ENCODE measurements at regions not wholly inside any gene's neighbourhood (a gene's known extent, or its start where the extent isn't known, plus 50 kb on each side); places are given as distances from the start of the nearest gene placed in this dataset.

DNA sequence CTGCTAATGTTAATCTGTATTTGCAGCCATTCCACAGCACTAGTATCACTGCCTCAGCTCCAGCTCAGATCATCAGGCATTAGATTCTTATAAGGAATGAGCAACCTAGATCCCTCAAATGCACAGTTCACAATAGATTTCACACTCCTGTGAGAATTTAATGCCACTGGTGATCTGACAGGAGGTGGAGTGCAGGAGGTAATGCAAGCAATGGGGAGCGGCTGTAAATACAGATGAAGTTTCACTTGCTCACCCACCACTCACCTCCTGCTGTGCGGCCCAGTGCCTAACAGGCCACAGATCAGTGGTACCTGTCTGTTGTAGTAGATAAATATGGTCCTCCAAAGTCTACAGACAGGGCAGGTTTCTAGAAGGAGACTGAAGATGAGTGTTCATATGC is 97.7 kb upstream of the TMEFF2 start:
- no peak for TF ChIP-seq CEBPB (IDR thresholded peaks at IDR 0.05)
- TF ChIP-seq SREBF2 (IDR thresholded peaks at IDR 0.05) = no peak
- TF ChIP-seq, protein P1, sequence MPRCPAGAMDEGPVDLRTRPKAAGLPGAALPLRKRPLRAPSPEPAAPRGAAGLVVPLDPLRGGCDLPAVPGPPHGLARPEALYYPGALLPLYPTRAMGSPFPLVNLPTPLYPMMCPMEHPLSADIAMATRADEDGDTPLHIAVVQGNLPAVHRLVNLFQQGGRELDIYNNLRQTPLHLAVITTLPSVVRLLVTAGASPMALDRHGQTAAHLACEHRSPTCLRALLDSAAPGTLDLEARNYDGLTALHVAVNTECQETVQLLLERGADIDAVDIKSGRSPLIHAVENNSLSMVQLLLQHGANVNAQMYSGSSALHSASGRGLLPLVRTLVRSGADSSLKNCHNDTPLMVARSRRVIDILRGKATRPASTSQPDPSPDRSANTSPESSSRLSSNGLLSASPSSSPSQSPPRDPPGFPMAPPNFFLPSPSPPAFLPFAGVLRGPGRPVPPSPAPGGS (IDR thresholded peaks at IDR 0.05) = no peak
- no peak for TF ChIP-seq CBX8 (IDR thresholded peaks at IDR 0.05)
- TF ChIP-seq RARB (CRISPR knock-in tag; IDR thresholded peaks at IDR 0.05) = no peak
- TF ChIP-seq RNF2 (IDR thresholded peaks at IDR 0.05; ENCODE audit: borderline replicate concordance, low read depth) = no peak
- no peak for TF ChIP-seq RFX5 (IDR thresholded peaks at IDR 0.05)
- no peak for TF ChIP-seq MYC (IDR thresholded peaks at IDR 0.05; ENCODE audit: borderline replicate concordance, low read length)
- no peak for TF ChIP-seq EHF (CRISPR knock-in tag; IDR thresholded peaks at IDR 0.05)
- no peak for TF ChIP-seq ZNF302 (CRISPR knock-in tag; IDR thresholded peaks at IDR 0.05)
- no peak for TF ChIP-seq EHMT2 (IDR thresholded peaks at IDR 0.05; ENCODE audit: low read depth)
- TF ChIP-seq, protein P2, sequence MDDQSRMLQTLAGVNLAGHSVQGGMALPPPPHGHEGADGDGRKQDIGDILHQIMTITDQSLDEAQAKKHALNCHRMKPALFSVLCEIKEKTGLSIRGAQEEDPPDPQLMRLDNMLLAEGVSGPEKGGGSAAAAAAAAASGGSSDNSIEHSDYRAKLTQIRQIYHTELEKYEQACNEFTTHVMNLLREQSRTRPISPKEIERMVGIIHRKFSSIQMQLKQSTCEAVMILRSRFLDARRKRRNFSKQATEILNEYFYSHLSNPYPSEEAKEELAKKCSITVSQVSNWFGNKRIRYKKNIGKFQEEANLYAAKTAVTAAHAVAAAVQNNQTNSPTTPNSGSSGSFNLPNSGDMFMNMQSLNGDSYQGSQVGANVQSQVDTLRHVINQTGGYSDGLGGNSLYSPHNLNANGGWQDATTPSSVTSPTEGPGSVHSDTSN (IDR thresholded peaks at IDR 0.05) = no peak
- no peak for TF ChIP-seq SMC3 (IDR thresholded peaks at IDR 0.05)
- TF ChIP-seq RAD21 (conservative IDR thresholded peaks at IDR 0.05 in 1 of 2, IDR thresholded peaks at IDR 0.05 in 1 of 2) = no peak
- TF ChIP-seq TP53 (CRISPR knock-in tag; IDR thresholded peaks at IDR 0.05) = no peak
- TF ChIP-seq, protein P3, sequence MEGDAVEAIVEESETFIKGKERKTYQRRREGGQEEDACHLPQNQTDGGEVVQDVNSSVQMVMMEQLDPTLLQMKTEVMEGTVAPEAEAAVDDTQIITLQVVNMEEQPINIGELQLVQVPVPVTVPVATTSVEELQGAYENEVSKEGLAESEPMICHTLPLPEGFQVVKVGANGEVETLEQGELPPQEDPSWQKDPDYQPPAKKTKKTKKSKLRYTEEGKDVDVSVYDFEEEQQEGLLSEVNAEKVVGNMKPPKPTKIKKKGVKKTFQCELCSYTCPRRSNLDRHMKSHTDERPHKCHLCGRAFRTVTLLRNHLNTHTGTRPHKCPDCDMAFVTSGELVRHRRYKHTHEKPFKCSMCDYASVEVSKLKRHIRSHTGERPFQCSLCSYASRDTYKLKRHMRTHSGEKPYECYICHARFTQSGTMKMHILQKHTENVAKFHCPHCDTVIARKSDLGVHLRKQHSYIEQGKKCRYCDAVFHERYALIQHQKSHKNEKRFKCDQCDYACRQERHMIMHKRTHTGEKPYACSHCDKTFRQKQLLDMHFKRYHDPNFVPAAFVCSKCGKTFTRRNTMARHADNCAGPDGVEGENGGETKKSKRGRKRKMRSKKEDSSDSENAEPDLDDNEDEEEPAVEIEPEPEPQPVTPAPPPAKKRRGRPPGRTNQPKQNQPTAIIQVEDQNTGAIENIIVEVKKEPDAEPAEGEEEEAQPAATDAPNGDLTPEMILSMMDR (IDR thresholded peaks at IDR 0.05) = no peak
- Histone ChIP-seq H3K4me2 (no peak overlapping the region), H3K4me3 (no peak overlapping the region), H3K9me3 (no peaks in the 10 kb centered on the region), H3K4me1 (no peaks in the 10 kb centered on the region), H3K27ac (no peak overlapping the region)
- POLR2A ChIA-PET = no interaction called here
- ATAC-seq = no peak
- 88% methylated on average over 2 of the region's 2 CpGs for WGBS (ENCODE audit: missing lambda C conversion rate)
- CTCF ChIA-PET = interaction anchor here (0.9 kb wide), 1 partner anchor 13 kb away, joined by 3 read pairs; no protein-coding TSS in a partner anchor
- FAIRE-seq = no peak
- no peak for DNase-seq (ENCODE audit: low read depth in 1 of 2, low spot score in 1 of 2)

DNA sequence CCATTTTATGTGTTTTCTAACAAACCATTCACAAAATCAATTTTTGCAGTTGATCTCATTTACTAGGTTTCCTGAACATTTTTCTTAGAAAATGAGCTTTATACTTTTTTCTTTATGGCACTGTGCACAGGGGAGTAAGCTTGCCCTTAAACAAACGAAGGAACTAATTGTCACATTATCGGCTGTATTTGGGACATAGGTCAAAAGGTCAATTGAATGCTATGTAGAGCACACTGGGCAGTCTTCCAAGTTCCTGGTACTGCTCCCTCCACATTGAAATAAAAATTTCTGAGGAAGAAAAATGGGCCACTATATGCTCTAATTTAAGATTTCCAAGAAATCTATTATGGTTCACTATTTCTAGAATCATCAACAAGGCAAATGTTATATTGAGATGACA is 93.6 kb upstream of the TMEFF2 start:
- DNase-seq (ENCODE audit: low read depth in 1 of 2, low spot score in 1 of 2) = no peak
- H3K9me3 ChIP-seq = no peaks in the 10 kb centered on the region
- H3K4me1 ChIP-seq = no peaks in the 10 kb centered on the region
- no peak for FAIRE-seq
- CTCF ChIA-PET = interaction anchor here (3.0 kb wide), 1 partner anchor 476 kb away, joined by 21 read pairs; no protein-coding TSS in a partner anchor
- no peak overlapping the region for H3K4me3 ChIP-seq
- POLR2A ChIA-PET = no interaction called here
- 23% methylated on average over 2 of the region's 2 CpGs for WGBS (ENCODE audit: missing lambda C conversion rate)
- no peak for ATAC-seq
- TF ChIP-seq, protein P2 (IDR thresholded peaks at IDR 0.05) = no peak
- TF ChIP-seq, protein P4, sequence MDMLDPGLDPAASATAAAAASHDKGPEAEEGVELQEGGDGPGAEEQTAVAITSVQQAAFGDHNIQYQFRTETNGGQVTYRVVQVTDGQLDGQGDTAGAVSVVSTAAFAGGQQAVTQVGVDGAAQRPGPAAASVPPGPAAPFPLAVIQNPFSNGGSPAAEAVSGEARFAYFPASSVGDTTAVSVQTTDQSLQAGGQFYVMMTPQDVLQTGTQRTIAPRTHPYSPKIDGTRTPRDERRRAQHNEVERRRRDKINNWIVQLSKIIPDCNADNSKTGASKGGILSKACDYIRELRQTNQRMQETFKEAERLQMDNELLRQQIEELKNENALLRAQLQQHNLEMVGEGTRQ (IDR thresholded peaks at IDR 0.05) = no peak
- TF ChIP-seq EHF (CRISPR knock-in tag; IDR thresholded peaks at IDR 0.05) = no peak
- TF ChIP-seq HOXA7 (CRISPR knock-in tag; IDR thresholded peaks at IDR 0.05) = no peak
- no peak overlapping the region for H3K27ac ChIP-seq
- H3K4me2 ChIP-seq = no peak overlapping the region
